SK-N-MC (cell line): ENCODE measurements at regions not wholly inside any gene's neighbourhood (a gene's known extent, or its start where the extent isn't known, plus 50 kb on each side); places are given as distances from the start of the nearest gene placed in this dataset.

Experiments used
- EZH2 ChIP-seq: fragments of 200-600 bp; sonication (generic); IDR thresholded peaks from one replicate; pipeline ENCODE4 v1.6.1; 2017; ENCODE audit warnings: antibody characterized with exemption
- POLR2AphosphoS5 ChIP-seq: IDR thresholded peaks from 2 replicates; pipeline ENCODE4 v1.6.1; 2012; ENCODE audit warnings: mild to moderate bottlenecking, low read depth, low read length, borderline replicate concordance

DNA sequence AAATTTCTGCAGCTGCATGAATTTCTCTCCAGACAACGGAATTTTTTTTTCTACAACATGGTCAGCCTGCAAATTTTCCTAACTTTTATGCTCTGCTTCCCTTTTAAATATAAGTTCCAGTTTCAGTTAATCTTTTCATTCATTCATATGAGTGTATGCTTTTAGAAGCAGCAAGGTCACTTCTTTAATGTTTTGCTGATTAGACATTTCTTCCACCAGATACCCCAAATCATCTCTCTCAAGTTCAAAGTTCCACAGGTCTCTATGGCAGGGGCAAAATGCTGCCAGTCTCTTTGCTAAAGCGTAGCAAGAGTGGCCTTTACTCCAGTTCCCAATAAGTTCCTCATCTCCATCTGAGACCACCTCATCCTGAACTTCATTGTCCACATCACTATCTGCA is 205.6 kb upstream of the GRM7 start:
- TF ChIP-seq EZH2: no peak
- no peak for TF ChIP-seq POLR2AphosphoS5
